CD4-positive, alpha-beta memory T cell (primary cell): ENCODE measurements at regions not wholly inside any gene's neighbourhood (a gene's known extent, or its start where the extent isn't known, plus 50 kb on each side); places are given as distances from the start of the nearest gene placed in this dataset.

ENCODE experiments used
- CTCF ChIA-PET: fragments of 350-600 bp; sonication (Branson Sonifier 250); formaldehyde crosslinking; loops from one replicate; lab custom pipeline; 2021; ENCODE audit warnings: inconsistent platforms; ENCODE audit not compliant: partially characterized antibody; lab: Charles Lee
- POLR2A ChIA-PET: fragments of 350-600 bp; sonication (Branson Sonifier 250); formaldehyde crosslinking; loops from one replicate; lab custom pipeline; 2021; ENCODE audit not compliant: partially characterized antibody; lab: Charles Lee
- DNase-seq, 5 donors: peaks; one replicate each; pipeline versions ENCODE4 v3.0.0 to v3.0.0-alpha.2; 2020 to 2022; ENCODE audit warnings: mixed read lengths in 1 of 5
- H3K27ac ChIP-seq: one replicate; pipeline ENCODE4 v1.7.0; 2013; ENCODE audit warnings: low read depth, low read length
- H3K27me3 ChIP-seq: 2 replicates; pipeline ENCODE4 v1.7.0; 2013; ENCODE audit warnings: mild to moderate bottlenecking, low read length, moderate library complexity; ENCODE audit not compliant: insufficient read depth
- H3K36me3 ChIP-seq: 2 replicates; pipeline ENCODE4 v1.7.0; 2013; ENCODE audit warnings: mild to moderate bottlenecking, low read length, moderate library complexity; ENCODE audit not compliant: insufficient read depth
- H3K4me1 ChIP-seq: 2 replicates; pipeline ENCODE4 v1.7.0; 2013; ENCODE audit warnings: mild to moderate bottlenecking, low read length, moderate library complexity; ENCODE audit not compliant: insufficient read depth
- H3K4me3 ChIP-seq, 2 donors: one replicate each; pipeline ENCODE4 v1.7.0; 2013; ENCODE audit warnings: low read length in 2 of 2, mild to moderate bottlenecking in 1 of 2
- H3K9me3 ChIP-seq, 2 donors: one replicate each; pipeline ENCODE4 v1.7.0; 2013; ENCODE audit warnings: low read length in 2 of 2, control low read depth in 1 of 2; ENCODE audit not compliant: control insufficient read depth in 1 of 2
- H3K27ac Mint-ChIP-seq, 7 donors: one replicate each; pipeline ENCODE4 v1.8.0; 2020 to 2021; ENCODE audit warnings: mixed read lengths in 7 of 7, mild to moderate bottlenecking in 6 of 7, inconsistent platforms in 3 of 7, moderate library complexity in 3 of 7
- H3K27me3 Mint-ChIP-seq, 2 donors: one replicate each; pipeline ENCODE4 v1.8.0; 2020 to 2021; ENCODE audit warnings: mixed read lengths in 2 of 2
- H3K36me3 Mint-ChIP-seq, 2 donors: one replicate each; pipeline ENCODE4 v1.8.0; 2020 to 2021; ENCODE audit warnings: mixed read lengths in 2 of 2, inconsistent platforms in 1 of 2, mild to moderate bottlenecking in 1 of 2
- H3K4me1 Mint-ChIP-seq, 4 donors: one replicate each; pipeline ENCODE4 v1.8.0; 2020 to 2021; ENCODE audit warnings: mixed read lengths in 4 of 4, mild to moderate bottlenecking in 1 of 4
- H3K4me3 Mint-ChIP-seq, 8 donors: one replicate each; pipeline ENCODE4 v1.8.0; 2020 to 2021; ENCODE audit warnings: mixed read lengths in 8 of 8, mild to moderate bottlenecking in 7 of 8, moderate library complexity in 6 of 8, inconsistent platforms in 3 of 8
- H3K9me3 Mint-ChIP-seq, 8 donors: one replicate each; pipeline ENCODE4 v1.8.0; 2020 to 2021; ENCODE audit warnings: mixed read lengths in 8 of 8, mild to moderate bottlenecking in 5 of 8, inconsistent platforms in 3 of 8, moderate library complexity in 1 of 8
- intact Hi-C: fragments of 100-400 bp; cut with micrococcal nuclease; formaldehyde crosslinking; loops from one replicate; pipeline ENCODE4 v1.15.1; 2023

DNA sequence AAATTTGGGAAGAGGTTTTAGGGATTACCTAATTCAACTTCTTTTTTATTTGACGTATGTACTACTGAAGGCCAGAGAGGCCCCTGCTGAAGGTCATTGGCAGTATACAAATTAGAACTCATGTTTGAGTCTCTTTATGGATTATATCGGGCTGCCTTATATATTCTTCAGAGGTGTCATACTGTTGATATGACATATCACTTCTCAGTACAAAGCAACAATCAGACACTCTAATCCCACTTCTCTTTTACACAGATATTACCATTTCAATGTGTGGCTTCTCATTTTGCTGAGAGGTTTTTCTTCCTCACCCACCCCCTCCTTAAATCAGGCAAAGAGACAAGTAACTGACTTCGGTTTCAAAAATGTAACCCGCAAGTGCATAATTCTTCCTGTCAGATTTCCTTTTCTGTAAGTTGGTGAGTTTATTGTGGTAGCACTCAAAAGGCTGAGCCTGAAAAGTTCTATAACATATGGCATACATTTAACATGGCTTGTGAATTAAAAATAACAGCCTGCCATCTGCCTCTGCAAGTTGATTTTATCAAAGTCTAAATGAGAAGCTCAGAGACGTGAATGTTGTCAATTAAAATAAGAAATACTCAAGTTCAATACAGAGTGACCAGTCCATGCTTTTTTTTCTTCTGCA is 163.6 kb upstream of the RORB start:
- Histone ChIP-seq H3K27me3 (no peaks in the 10 kb centered on the region), H3K4me1 (no peaks in the 10 kb centered on the region), H3K9me3 (no peaks in the 10 kb centered on the region), H3K4me3 (no peak overlapping the region), H3K27ac (no peak overlapping the region), H3K36me3 (no peaks in the 10 kb centered on the region)
- H3K27me3 Mint-ChIP-seq = no peaks in the 10 kb centered on the region
- CTCF ChIA-PET = no interaction called here
- intact Hi-C loops = no loop called here
- peaks cover 4 to 23% (median 12%) of the 10 kb centered on the region in 4 donors for H3K4me1 Mint-ChIP-seq
- POLR2A ChIA-PET = interaction anchor here (0.7 kb wide), 1 partner anchor 9 kb away, joined by 4 read pairs; no protein-coding TSS in a partner anchor
- peak overlapping the region in 2 of 8 donors; percentile 15 to 29 for H3K4me3 Mint-ChIP-seq
- H3K36me3 Mint-ChIP-seq = no peaks in the 10 kb centered on the region
- DNase-seq = peak in 1 of 5 donors; percentile 5
- no peak overlapping the region for H3K27ac Mint-ChIP-seq
- peaks cover 0 to 7% (median 0%) of the 10 kb centered on the region in 8 donors for H3K9me3 Mint-ChIP-seq

DNA sequence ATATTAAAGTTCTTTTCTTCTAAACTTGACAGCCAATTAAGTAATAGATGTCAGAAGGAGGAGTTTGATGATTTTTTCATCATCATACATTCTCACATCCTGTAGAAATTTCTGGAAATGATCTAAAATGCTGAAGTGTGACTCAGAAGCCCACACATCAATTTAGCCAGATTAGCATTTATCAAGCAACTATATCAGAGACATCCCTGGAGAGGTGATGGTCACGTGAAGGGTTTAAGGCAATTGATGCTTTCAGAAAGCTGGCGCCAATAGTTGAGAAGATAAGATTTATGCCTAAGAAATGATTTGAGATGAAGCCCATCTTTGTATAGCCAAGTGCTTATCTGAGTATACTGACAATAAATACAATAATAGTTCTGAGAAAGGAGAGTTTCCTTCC is 162.9 kb upstream of the RORB start:
- Histone ChIP-seq H3K36me3 (no peaks in the 10 kb centered on the region), H3K4me1 (no peaks in the 10 kb centered on the region), H3K27me3 (no peaks in the 10 kb centered on the region), H3K9me3 (no peaks in the 10 kb centered on the region), H3K27ac (no peak overlapping the region), H3K4me3 (no peak overlapping the region)
- ChIA-PET CTCF (no interaction called here), POLR2A (interaction anchor here (0.7 kb wide), 1 partner anchor 10 kb away, joined by 4 read pairs; no protein-coding TSS in a partner anchor)
- Mint-ChIP-seq H3K36me3 (no peaks in the 10 kb centered on the region), H3K9me3 (peaks cover 0 to 7% (median 0%) of the 10 kb centered on the region in 8 donors), H3K27me3 (no peaks in the 10 kb centered on the region), H3K27ac (no peak overlapping the region), H3K4me1 (peaks cover 4 to 23% (median 12%) of the 10 kb centered on the region in 4 donors), H3K4me3 (no peak overlapping the region)
- intact Hi-C loops = no loop called here
- no peak for DNase-seq

- H3K27ac ChIP-seq = no peak overlapping the region
- Mint-ChIP-seq H3K27ac (no peak overlapping the region), H3K9me3 (peaks cover 0 to 3% (median 0%) of the 10 kb centered on the region in 8 donors), H3K4me1 (peaks cover 4 to 23% (median 12%) of the 10 kb centered on the region in 4 donors), H3K36me3 (no peaks in the 10 kb centered on the region), H3K4me3 (no peak overlapping the region), H3K27me3 (no peaks in the 10 kb centered on the region)
- no peak for DNase-seq
- intact Hi-C loops = no loop called here
- no peak overlapping the region for H3K4me3 ChIP-seq
- H3K27me3 ChIP-seq = no peaks in the 10 kb centered on the region
- ChIA-PET CTCF (no interaction called here), POLR2A (no interaction called here)
- H3K4me1 ChIP-seq = no peaks in the 10 kb centered on the region
- H3K9me3 ChIP-seq = no peaks in the 10 kb centered on the region
- no peaks in the 10 kb centered on the region for H3K36me3 ChIP-seq
These were observed 161.0 kb upstream of the RORB start for GRCh38 chr9:74336161-74336560.

DNA sequence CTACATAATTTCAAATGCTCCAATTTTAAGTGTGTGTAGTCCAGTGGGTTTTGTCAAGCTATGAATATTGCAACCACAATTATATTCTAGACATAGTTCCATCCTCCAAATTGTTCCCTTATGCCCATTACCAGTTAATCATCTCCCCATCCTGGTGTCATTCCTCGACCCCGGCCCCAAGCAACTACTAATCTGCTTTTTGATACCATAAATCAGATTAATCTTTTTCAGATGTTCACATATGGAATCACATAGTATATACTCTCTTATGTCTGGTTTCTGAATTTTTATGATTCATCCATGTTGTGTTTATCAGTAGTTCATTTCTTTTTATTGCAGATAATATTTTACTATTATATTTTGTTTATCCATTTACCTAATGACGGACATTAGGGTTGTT is 148.4 kb upstream of the RORB start:
- POLR2A ChIA-PET = no interaction called here
- Histone ChIP-seq H3K4me1 (no peaks in the 10 kb centered on the region), H3K27me3 (no peaks in the 10 kb centered on the region), H3K9me3 (no peaks in the 10 kb centered on the region), H3K36me3 (no peaks in the 10 kb centered on the region), H3K4me3 (no peak overlapping the region), H3K27ac (no peak overlapping the region)
- CTCF ChIA-PET = interaction anchor here (0.8 kb wide), 1 partner anchor 183 kb away, joined by 3 read pairs; no protein-coding TSS in a partner anchor
- H3K27ac Mint-ChIP-seq = no peak overlapping the region
- H3K4me1 Mint-ChIP-seq = no peaks in the 10 kb centered on the region
- H3K4me3 Mint-ChIP-seq = no peak overlapping the region
- intact Hi-C loops = no loop called here
- H3K36me3 Mint-ChIP-seq = no peaks in the 10 kb centered on the region
- no peak for DNase-seq
- H3K9me3 Mint-ChIP-seq = peaks cover 0 to 5% (median 0%) of the 10 kb centered on the region in 8 donors
- H3K27me3 Mint-ChIP-seq = no peaks in the 10 kb centered on the region

GRCh38 chr9:74355107-74355506 is 142.0 kb upstream of the RORB start:
- Histone ChIP-seq H3K4me1 (no peaks in the 10 kb centered on the region), H3K27ac (no peak overlapping the region), H3K9me3 (no peaks in the 10 kb centered on the region), H3K27me3 (no peaks in the 10 kb centered on the region), H3K4me3 (no peak overlapping the region), H3K36me3 (no peaks in the 10 kb centered on the region)
- ChIA-PET CTCF (no interaction called here), POLR2A (no interaction called here)
- no peak for DNase-seq
- Mint-ChIP-seq H3K4me1 (no peaks in the 10 kb centered on the region), H3K27me3 (no peaks in the 10 kb centered on the region), H3K4me3 (no peak overlapping the region), H3K36me3 (no peaks in the 10 kb centered on the region), H3K27ac (no peak overlapping the region), H3K9me3 (peaks cover 0 to 4% (median 3%) of the 10 kb centered on the region in 8 donors)
- intact Hi-C loops = loop anchor here (5.0 kb wide), 1 partner anchor 48 kb away; no protein-coding TSS in a partner anchor

- H3K36me3 ChIP-seq = no peaks in the 10 kb centered on the region
- CTCF ChIA-PET = no interaction called here
These were observed 139.6 kb upstream of the RORB start for GRCh38 chr9:74357577-74357976.

GRCh38 chr9:74358959-74359358 is 138.2 kb upstream of the RORB start:
- no peaks in the 10 kb centered on the region for H3K27me3 ChIP-seq
- ChIA-PET CTCF (no interaction called here), POLR2A (no interaction called here)
- Mint-ChIP-seq H3K4me3 (no peak overlapping the region), H3K4me1 (no peaks in the 10 kb centered on the region), H3K36me3 (no peaks in the 10 kb centered on the region), H3K9me3 (peaks cover 0 to 3% (median 0%) of the 10 kb centered on the region in 8 donors), H3K27me3 (no peaks in the 10 kb centered on the region), H3K27ac (no peak overlapping the region)
- H3K4me3 ChIP-seq = no peak overlapping the region
- no peaks in the 10 kb centered on the region for H3K4me1 ChIP-seq
- H3K36me3 ChIP-seq = no peaks in the 10 kb centered on the region
- no peak for DNase-seq
- intact Hi-C loops = loop anchor here (5.0 kb wide), 1 partner anchor 52 kb away; no protein-coding TSS in a partner anchor
- H3K27ac ChIP-seq = no peak overlapping the region
- no peaks in the 10 kb centered on the region for H3K9me3 ChIP-seq

More at GRCh38 chr9:74357577-74357976, 139.6 kb upstream of the RORB start:
- no peak for DNase-seq
- Histone ChIP-seq H3K9me3 (no peaks in the 10 kb centered on the region), H3K27me3 (no peaks in the 10 kb centered on the region), H3K27ac (no peak overlapping the region), H3K4me1 (no peaks in the 10 kb centered on the region), H3K4me3 (no peak overlapping the region)
- no peaks in the 10 kb centered on the region for H3K36me3 Mint-ChIP-seq
- H3K27ac Mint-ChIP-seq = no peak overlapping the region
- no peaks in the 10 kb centered on the region for H3K4me1 Mint-ChIP-seq
- no peaks in the 10 kb centered on the region for H3K27me3 Mint-ChIP-seq
- POLR2A ChIA-PET = no interaction called here
- H3K4me3 Mint-ChIP-seq = no peak overlapping the region
- H3K9me3 Mint-ChIP-seq = peaks cover 0 to 3% (median 0%) of the 10 kb centered on the region in 8 donors
- intact Hi-C loops = loop anchor here (5.0 kb wide), 1 partner anchor 50 kb away; no protein-coding TSS in a partner anchor
